Hepatocyte (in vitro differentiated cells): ENCODE measurements at regions not wholly inside any gene's neighbourhood (a gene's known extent, or its start where the extent isn't known, plus 50 kb on each side); places are given as distances from the start of the nearest gene placed in this dataset.

Source experiments
- EZH2 ChIP-seq: fragments of 200-600 bp; sonication (generic); IDR thresholded peaks from 2 replicates; pipeline ENCODE4 v1.6.1; 2016; ENCODE audit warnings: antibody characterized with exemption, mild to moderate bottlenecking, borderline replicate concordance
- EZH2phosphoT487 ChIP-seq: fragments of 200-600 bp; sonication (generic); IDR thresholded peaks from one replicate; pipeline ENCODE4 v1.6.1; 2018; ENCODE audit warnings: antibody characterized with exemption, mild to moderate bottlenecking, low read depth, moderate library complexity; ENCODE audit not compliant: unreplicated experiment, severe bottlenecking
- TF ChIP-seq, protein P1 (sequence below): fragments of 200-600 bp; sonication (generic); IDR thresholded peaks from 2 replicates; pipeline ENCODE4 v1.5.1; 2016; ENCODE audit warnings: antibody characterized with exemption, mild to moderate bottlenecking; ENCODE audit not compliant: poor library complexity

- TF ChIP-seq, protein P1, sequence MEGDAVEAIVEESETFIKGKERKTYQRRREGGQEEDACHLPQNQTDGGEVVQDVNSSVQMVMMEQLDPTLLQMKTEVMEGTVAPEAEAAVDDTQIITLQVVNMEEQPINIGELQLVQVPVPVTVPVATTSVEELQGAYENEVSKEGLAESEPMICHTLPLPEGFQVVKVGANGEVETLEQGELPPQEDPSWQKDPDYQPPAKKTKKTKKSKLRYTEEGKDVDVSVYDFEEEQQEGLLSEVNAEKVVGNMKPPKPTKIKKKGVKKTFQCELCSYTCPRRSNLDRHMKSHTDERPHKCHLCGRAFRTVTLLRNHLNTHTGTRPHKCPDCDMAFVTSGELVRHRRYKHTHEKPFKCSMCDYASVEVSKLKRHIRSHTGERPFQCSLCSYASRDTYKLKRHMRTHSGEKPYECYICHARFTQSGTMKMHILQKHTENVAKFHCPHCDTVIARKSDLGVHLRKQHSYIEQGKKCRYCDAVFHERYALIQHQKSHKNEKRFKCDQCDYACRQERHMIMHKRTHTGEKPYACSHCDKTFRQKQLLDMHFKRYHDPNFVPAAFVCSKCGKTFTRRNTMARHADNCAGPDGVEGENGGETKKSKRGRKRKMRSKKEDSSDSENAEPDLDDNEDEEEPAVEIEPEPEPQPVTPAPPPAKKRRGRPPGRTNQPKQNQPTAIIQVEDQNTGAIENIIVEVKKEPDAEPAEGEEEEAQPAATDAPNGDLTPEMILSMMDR = no peak
- TF ChIP-seq EZH2phosphoT487 (no peak), EZH2 (no peak)
Observed at GRCh38 chr1:69201716-69202115, 366.0 kb upstream of the LRRC7 start.
